Activated CD4-positive, alpha-beta T cell treated with anti-CD3 and anti-CD28 coated beads, Interleukin-2, amount 50 U/mL, for 24 hours (primary cell): ENCODE measurements at regions not wholly inside any gene's neighbourhood (a gene's known extent, or its start where the extent isn't known, plus 50 kb on each side); places are given as distances from the start of the nearest gene placed in this dataset.

Experiments
- DNase-seq, 2 donors: peaks; one replicate each; pipeline ENCODE4 v3.0.0-alpha.2; 2020; ENCODE audit warnings: low read depth in 1 of 2, low spot score in 1 of 2

GRCh38 chr4:108342325-108342970 is 173.7 kb upstream of the LEF1 start:
- DNase-seq, result peak in 1 of 2 donors; percentile 22

- no peak for DNase-seq
Observed at GRCh38 chr4:108337923-108338322, 169.2 kb upstream of the LEF1 start.

GRCh38 chr4:108336076-108336475 is 167.3 kb upstream of the LEF1 start:
- DNase-seq, result no peak

- DNase-seq, result no peak
Observed at GRCh38 chr4:108335081-108335480, 166.3 kb upstream of the LEF1 start.

GRCh38 chr4:108334031-108334430 is 165.3 kb upstream of the LEF1 start:
- DNase-seq, result no peak

GRCh38 chr4:108333353-108333942 is 164.7 kb upstream of the LEF1 start:
- no peak for DNase-seq

- no peak for DNase-seq
Observed at GRCh38 chr4:108331905-108332632, 163.3 kb upstream of the LEF1 start.

- DNase-seq, result no peak
Observed at GRCh38 chr4:108328383-108328732, 159.6 kb upstream of the LEF1 start.

GRCh38 chr4:108327642-108328382 is 159.1 kb upstream of the LEF1 start:
- no peak for DNase-seq

GRCh38 chr4:108325561-108325960 is 156.8 kb upstream of the LEF1 start:
- DNase-seq, result no peak

GRCh38 chr4:108324450-108324849 is 155.7 kb upstream of the LEF1 start:
- DNase-seq, result no peak

GRCh38 chr4:108322497-108322896 is 153.8 kb upstream of the LEF1 start:
- no peak for DNase-seq

- DNase-seq, result no peak
Observed at GRCh38 chr4:108320061-108320460, 151.3 kb upstream of the LEF1 start.

- DNase-seq, result no peak
Observed at GRCh38 chr4:108317377-108317776, 148.6 kb upstream of the LEF1 start.

GRCh38 chr4:108315694-108316093 is 147.0 kb upstream of the LEF1 start:
- DNase-seq, result no peak

GRCh38 chr4:108314900-108315589 is 146.3 kb upstream of the LEF1 start:
- DNase-seq, result no peak

- DNase-seq, result no peak
Observed at GRCh38 chr4:108313546-108314339, 145.0 kb upstream of the LEF1 start.

- no peak for DNase-seq
Observed at GRCh38 chr4:108311313-108311712, 142.6 kb upstream of the LEF1 start.

- no peak for DNase-seq
Observed at GRCh38 chr4:108303488-108304177, 134.9 kb upstream of the LEF1 start.
